ENCODE measurements at regions not wholly inside any gene's neighbourhood (a gene's known extent, or its start where the extent isn't known, plus 50 kb on each side); places are given as distances from the start of the nearest gene placed in this dataset.

DNA sequence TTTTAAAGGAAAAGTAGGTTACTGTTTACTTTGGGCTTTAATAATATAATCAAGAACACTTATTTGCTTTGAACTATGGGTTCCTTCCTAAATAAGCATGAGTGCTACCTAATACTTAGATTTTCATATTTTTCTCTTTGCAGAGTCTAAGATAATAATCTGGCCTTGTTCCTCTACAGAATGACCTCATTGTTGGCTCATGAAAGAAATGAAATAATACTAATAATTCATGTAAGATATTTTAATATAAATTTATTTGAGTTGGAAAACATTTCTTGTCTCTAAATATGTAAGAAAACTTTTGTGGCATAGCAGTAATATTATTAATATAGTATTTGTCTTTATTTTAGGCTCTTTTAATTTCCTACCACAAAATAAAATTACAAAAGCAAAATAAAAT, 601.3 kb downstream of the IQCM start:
- H3K4me3 ChIP-seq (replicated peaks; ENCODE audit: low read depth, low read length) = no peak overlapping the region
- TF ChIP-seq, protein P1, sequence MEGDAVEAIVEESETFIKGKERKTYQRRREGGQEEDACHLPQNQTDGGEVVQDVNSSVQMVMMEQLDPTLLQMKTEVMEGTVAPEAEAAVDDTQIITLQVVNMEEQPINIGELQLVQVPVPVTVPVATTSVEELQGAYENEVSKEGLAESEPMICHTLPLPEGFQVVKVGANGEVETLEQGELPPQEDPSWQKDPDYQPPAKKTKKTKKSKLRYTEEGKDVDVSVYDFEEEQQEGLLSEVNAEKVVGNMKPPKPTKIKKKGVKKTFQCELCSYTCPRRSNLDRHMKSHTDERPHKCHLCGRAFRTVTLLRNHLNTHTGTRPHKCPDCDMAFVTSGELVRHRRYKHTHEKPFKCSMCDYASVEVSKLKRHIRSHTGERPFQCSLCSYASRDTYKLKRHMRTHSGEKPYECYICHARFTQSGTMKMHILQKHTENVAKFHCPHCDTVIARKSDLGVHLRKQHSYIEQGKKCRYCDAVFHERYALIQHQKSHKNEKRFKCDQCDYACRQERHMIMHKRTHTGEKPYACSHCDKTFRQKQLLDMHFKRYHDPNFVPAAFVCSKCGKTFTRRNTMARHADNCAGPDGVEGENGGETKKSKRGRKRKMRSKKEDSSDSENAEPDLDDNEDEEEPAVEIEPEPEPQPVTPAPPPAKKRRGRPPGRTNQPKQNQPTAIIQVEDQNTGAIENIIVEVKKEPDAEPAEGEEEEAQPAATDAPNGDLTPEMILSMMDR (IDR thresholded peaks at IDR 0.05; ENCODE audit: low read depth, low read length, missing control alignments) = no peak
- DNase-seq (ENCODE audit: extremely low read depth, low read depth) = no peak

DNA sequence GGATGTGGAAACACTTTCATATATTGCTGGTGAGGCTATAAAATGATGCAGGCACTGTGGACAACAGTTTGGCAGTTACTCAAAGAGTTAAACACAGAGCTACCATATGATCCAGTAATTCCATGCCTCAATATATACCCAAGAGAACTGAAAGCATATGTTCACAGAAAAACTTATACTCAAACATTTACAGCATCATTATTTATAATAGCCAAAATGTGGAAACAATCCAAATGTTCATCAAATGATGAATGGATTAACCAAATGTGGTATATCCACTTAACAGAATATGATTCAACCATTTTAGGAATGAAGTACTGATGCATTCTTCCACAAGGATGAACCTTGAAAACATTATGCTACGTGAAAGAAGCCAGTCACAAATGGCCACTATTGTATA, 603.8 kb downstream of the IQCM start:
- no peak for DNase-seq (ENCODE audit: extremely low read depth, low read depth)
- TF ChIP-seq, protein P1 (IDR thresholded peaks at IDR 0.05; ENCODE audit: low read depth, low read length, missing control alignments) = no peak
- no peak overlapping the region for H3K4me3 ChIP-seq (replicated peaks; ENCODE audit: low read depth, low read length)

DNA sequence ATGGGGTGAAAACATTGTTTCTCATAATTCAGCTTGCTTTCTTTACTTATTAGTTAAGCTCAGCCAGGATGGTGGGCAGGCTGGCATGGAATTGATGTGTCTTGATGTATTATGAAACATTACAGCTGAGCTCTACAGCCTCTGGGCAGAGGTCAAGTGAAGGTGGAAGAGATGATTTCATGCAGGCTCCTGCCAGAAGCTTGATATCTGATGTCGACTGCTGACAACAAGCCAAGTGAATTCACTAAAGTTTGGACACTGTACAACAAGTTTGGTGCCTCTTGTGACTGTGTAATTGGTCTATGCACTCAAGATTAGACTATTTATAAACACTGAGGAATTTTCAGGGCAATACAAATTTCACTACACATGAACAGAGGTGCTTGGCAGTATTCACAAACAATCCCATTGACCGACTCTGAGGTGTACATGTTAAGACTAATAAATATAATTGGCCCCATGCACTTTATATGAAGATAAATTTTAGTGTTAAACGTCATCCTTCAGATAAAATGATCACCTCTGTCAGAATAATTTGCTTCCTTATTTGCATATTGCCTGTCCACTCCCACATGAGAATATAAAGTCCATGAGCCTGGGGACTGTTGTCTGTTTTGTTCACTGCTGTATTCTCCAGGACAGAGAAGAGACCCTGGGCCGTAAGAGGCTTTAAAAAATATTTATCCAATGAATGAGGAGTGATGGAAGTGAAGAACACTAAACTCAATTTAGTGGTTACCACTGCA, 612.2 kb downstream of the IQCM start:
- no peak for DNase-seq (ENCODE audit: extremely low read depth, low read depth)
- no peak overlapping the region for H3K4me3 ChIP-seq (replicated peaks; ENCODE audit: low read depth, low read length)
- TF ChIP-seq, protein P1 (IDR thresholded peaks at IDR 0.05; ENCODE audit: low read depth, low read length, missing control alignments) = no peak

DNA sequence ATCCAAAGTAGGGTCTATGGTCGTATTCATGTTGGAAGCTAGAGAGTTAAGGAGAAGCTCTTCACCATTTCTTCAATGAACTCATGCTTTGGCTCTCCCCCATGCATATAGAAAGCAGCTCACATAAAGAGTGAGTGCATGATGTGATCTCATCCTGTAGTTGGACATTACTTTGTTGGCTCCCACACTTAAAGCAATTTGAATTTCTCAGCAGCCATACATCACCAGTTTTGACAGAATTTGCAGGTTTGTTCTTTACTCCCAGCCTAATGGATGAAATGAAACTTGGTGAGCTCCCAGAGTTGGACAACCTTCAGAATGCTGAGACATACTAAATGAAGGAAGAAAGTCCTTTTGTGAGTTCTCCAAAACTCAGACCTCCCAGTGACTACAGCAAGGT, 613.5 kb downstream of the IQCM start:
- H3K4me3 ChIP-seq (replicated peaks; ENCODE audit: low read depth, low read length) = no peak overlapping the region
- TF ChIP-seq, protein P1 (IDR thresholded peaks at IDR 0.05; ENCODE audit: low read depth, low read length, missing control alignments) = no peak
- no peak for DNase-seq (ENCODE audit: extremely low read depth, low read depth)

DNA sequence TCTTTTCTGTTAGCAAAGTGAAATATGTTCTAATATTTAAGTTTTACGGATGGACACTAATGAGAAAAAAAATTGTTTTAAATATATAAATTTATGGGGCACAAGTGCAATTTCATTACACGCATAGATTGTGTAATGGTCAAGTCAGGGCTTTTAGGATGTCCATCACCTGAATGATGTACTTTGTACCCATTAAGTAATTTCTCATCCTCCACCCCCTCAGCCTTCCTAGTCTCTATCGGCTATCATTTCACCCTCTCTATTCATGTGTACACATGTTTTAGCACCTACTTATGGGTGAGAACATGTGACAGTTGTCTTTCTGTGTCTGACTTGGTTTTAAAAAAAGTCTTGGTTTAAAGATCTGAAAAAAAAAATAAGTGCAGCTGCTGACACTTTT, 616.0 kb downstream of the IQCM start:
- DNase-seq (ENCODE audit: extremely low read depth, low read depth) = no peak
- TF ChIP-seq, protein P1 (IDR thresholded peaks at IDR 0.05; ENCODE audit: low read depth, low read length, missing control alignments) = no peak
- no peak overlapping the region for H3K4me3 ChIP-seq (replicated peaks; ENCODE audit: low read depth, low read length)

DNA sequence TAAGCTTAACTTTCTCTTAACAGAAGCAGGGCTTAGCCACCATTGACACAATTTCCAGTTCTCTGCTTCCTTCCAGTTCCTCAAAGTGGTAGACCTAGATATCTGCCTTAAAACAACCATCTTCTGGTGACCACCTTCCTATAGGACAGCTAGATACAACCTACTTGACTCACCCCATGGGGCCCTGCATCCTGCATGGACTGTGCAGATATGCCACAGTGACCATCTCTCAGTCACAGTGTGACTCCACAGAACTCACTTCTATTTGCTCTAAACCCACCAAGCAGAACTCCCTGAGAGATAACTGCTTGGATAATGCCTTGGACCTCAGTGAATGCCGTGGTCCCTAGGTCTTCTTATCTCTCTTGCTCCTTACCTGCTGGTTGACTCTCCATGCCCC, 621.6 kb downstream of the IQCM start:
- DNase-seq (ENCODE audit: extremely low read depth, low read depth) = no peak
- no peak overlapping the region for H3K4me3 ChIP-seq (replicated peaks; ENCODE audit: low read depth, low read length)
- TF ChIP-seq, protein P1 (IDR thresholded peaks at IDR 0.05; ENCODE audit: low read depth, low read length, missing control alignments) = no peak

DNA sequence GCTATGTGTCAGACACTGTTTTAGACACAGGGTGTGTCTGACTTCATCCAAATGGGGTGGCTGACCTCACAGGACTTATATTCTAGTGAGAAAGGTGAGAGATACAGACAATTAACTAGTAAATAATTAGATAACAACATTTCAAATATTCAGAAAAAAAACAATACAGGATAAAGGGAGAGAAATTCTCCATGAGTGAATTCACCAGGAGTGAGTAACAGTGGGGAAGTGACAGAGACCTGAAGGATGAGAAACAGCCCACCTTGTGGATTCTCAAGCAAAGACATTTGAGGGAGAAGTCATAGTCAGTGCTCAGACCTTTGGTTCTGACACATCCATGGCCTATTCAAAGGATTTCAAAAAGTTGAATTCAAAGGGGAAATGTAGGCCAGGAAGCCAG, 627.9 kb downstream of the IQCM start:
- no peak overlapping the region for H3K4me3 ChIP-seq (replicated peaks; ENCODE audit: low read depth, low read length)
- no peak for DNase-seq (ENCODE audit: extremely low read depth, low read depth)
- TF ChIP-seq, protein P1 (IDR thresholded peaks at IDR 0.05; ENCODE audit: low read depth, low read length, missing control alignments) = no peak

Data from HFF-Myc (cell line).